PC-9 (cell line): ENCODE measurements at regions not wholly inside any gene's neighbourhood (a gene's known extent, or its start where the extent isn't known, plus 50 kb on each side); places are given as distances from the start of the nearest gene placed in this dataset.

Experiments
- BruUV-seq: library from RNA; stranded (reverse); fragments of 400-500 nt; replicated peaks from 2 replicates; lab custom pipeline; 2021; lab: Mats Ljungman, UMichigan
- CTCF ChIA-PET: fragments of 300-600 bp; sonication (Branson Sonifier 250); formaldehyde crosslinking; loops from one replicate; lab custom pipeline; 2022; ENCODE audit warnings: antibody characterized with exemption; lab: Charles Lee
- POLR2A ChIA-PET: fragments of 300-600 bp; sonication (Branson Sonifier 250); formaldehyde crosslinking; loops from one replicate; lab custom pipeline; 2022; ENCODE audit warnings: antibody characterized with exemption; ENCODE audit not compliant: unreplicated experiment; lab: Charles Lee
- DNase-seq, 2 experiments: peaks; one replicate each; pipeline versions ENCODE4 v3.0.0 to v3.0.0-alpha.2; 2015 to 2022; ENCODE audit warnings: mixed read lengths in 1 of 2
- H2AFZ ChIP-seq: fragments of 200-600 bp; sonication (generic); 2 replicates; pipeline ENCODE4 v1.8.1; 2017; ENCODE audit warnings: antibody characterized with exemption
- H3F3A ChIP-seq: fragments of 200-600 bp; sonication (generic); 2 replicates; pipeline ENCODE4 v1.8.1; 2017; ENCODE audit warnings: antibody characterized with exemption, mild to moderate bottlenecking, low read depth; ENCODE audit not compliant: insufficient read depth
- H3K27ac ChIP-seq: fragments of 200-600 bp; sonication (generic); 2 replicates; pipeline ENCODE4 v1.6.1; 2016; ENCODE audit warnings: mixed run types
- H3K27me3 ChIP-seq: fragments of 200-600 bp; sonication (generic); 2 replicates; pipeline ENCODE4 v1.6.1; 2016; ENCODE audit warnings: low read depth, mixed run types; ENCODE audit not compliant: insufficient read depth
- H3K36me3 ChIP-seq: fragments of 200-600 bp; sonication (generic); 2 replicates; pipeline ENCODE4 v1.6.1; 2016; ENCODE audit warnings: low read depth, mixed run types
- H3K4me1 ChIP-seq: fragments of 200-600 bp; sonication (generic); replicated peaks from 2 replicates; pipeline ENCODE4 v1.6.1; 2016; ENCODE audit warnings: mixed run types; ENCODE audit not compliant: insufficient read depth
- H3K4me2 ChIP-seq: fragments of 200-600 bp; sonication (generic); 2 replicates; pipeline ENCODE4 v1.6.1; 2017; ENCODE audit warnings: mixed run types
- H3K4me3 ChIP-seq: fragments of 200-600 bp; sonication (generic); 2 replicates; pipeline ENCODE4 v1.6.1; 2016; ENCODE audit warnings: mixed run types
- H3K79me2 ChIP-seq: fragments of 200-600 bp; sonication (generic); 2 replicates; pipeline ENCODE4 v1.6.1; 2017; ENCODE audit warnings: low read depth, mixed run types
- H3K9me2 ChIP-seq: fragments of 200-600 bp; sonication (generic); 2 replicates; pipeline ENCODE4 v1.8.1; 2017; ENCODE audit warnings: mild to moderate bottlenecking; ENCODE audit not compliant: insufficient read depth
- H3K9me3 ChIP-seq: fragments of 200-600 bp; sonication (generic); 2 replicates; pipeline ENCODE4 v1.8.1; 2016; ENCODE audit warnings: low read depth; ENCODE audit not compliant: insufficient read depth
- H4K20me1 ChIP-seq: fragments of 200-600 bp; sonication (generic); 2 replicates; pipeline ENCODE4 v1.8.1; 2017; ENCODE audit not compliant: insufficient read depth
- EZH2 ChIP-seq: fragments of 200-600 bp; sonication (generic); IDR thresholded peaks from 2 replicates; pipeline ENCODE4 v1.8.0; 2017; ENCODE audit warnings: antibody characterized with exemption, low read depth
- intact Hi-C: fragments of 100-400 bp; cut with micrococcal nuclease; formaldehyde crosslinking; loops from one replicate; pipeline ENCODE4 v1.10.0; 2022; ENCODE audit not compliant: unreplicated experiment
- TF ChIP-seq, protein P1 (sequence below): fragments of 200-600 bp; sonication (generic); conservative IDR thresholded peaks from 2 replicates; pipeline ENCODE4 v1.6.1; 2017; ENCODE audit warnings: mixed run types, antibody characterized with exemption, mild to moderate bottlenecking, moderate library complexity

DNA sequence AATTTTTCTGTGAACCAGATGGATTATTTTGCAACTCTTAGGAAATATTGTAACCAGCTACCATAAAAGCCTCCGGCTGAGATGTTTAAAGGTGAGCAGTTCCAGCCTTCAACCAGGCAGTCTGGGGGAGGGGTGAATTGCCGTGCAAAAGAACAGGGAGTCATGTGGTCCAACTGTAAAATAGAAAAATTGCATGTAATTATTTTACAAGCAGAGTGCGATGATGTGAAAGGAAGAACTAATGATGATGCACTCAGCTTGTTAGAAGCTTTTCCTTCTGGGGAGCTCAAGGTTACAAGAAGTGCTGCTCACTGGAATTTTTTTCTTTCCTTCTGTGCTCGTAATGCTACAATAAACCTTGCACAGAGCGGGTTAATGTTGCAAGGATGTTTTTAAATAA, 188.7 kb upstream of the ITGA1 start:
- intact Hi-C loops: no loop called here
- Histone ChIP-seq H3K27me3 (no peaks in the 10 kb centered on the region), H4K20me1 (no peaks in the 10 kb centered on the region), H3K79me2 (no peaks in the 10 kb centered on the region), H3K4me1 (no peaks in the 10 kb centered on the region), H3K27ac (no peak overlapping the region), H3K9me2 (no peaks in the 10 kb centered on the region; the same call in 1 of the 2 replicates), H3K4me2 (no peak overlapping the region), H3F3A (no peaks in the 10 kb centered on the region), H2AFZ (no peak overlapping the region), H3K9me3 (no peaks in the 10 kb centered on the region), H3K36me3 (no peaks in the 10 kb centered on the region), H3K4me3 (no peak overlapping the region)
- DNase-seq: no peak
- no peak for TF ChIP-seq EZH2
- TF ChIP-seq, protein P1, sequence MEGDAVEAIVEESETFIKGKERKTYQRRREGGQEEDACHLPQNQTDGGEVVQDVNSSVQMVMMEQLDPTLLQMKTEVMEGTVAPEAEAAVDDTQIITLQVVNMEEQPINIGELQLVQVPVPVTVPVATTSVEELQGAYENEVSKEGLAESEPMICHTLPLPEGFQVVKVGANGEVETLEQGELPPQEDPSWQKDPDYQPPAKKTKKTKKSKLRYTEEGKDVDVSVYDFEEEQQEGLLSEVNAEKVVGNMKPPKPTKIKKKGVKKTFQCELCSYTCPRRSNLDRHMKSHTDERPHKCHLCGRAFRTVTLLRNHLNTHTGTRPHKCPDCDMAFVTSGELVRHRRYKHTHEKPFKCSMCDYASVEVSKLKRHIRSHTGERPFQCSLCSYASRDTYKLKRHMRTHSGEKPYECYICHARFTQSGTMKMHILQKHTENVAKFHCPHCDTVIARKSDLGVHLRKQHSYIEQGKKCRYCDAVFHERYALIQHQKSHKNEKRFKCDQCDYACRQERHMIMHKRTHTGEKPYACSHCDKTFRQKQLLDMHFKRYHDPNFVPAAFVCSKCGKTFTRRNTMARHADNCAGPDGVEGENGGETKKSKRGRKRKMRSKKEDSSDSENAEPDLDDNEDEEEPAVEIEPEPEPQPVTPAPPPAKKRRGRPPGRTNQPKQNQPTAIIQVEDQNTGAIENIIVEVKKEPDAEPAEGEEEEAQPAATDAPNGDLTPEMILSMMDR: no peak
- CTCF ChIA-PET: no interaction called here
- BruUV-seq: no TSS peak
- POLR2A ChIA-PET: no interaction called here

DNA sequence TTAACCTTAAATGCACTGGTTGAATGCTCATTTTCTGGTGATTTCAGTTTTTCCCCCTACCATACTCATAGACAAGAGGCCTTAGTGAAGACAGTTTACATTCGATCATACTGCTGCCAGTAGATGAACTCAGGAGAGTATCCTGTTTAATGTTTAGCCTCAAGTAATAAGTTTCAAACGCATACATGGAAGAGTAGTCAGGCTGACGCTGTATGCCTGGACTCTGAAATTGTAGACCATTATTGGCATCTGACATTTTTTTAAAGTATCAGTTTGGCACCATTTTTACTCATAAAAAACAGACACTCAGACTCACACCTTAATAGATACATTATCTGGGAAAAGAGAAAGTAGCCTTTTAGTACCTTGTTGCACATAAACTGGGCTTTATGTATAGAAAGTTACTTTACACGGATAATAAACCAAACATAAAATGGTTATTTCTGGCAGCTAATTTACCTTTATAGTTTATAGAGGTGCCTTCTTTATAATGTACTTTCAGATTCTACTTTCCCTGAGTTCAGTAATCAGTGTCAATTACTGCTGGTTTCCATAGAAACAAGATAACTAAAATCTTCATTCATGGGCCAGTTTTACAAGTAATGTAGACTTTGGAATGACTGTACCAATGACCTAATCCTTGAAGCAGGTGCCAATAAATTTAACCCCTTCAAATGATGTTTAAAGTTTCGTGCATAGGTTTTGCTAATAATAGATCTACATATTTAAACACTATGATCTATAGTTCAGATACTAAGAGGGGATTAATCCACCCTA, 183.8 kb upstream of the ITGA1 start:
- no TSS peak for BruUV-seq
- no peaks in the 10 kb centered on the region for H3K36me3 ChIP-seq
- H3K9me2 ChIP-seq: no peaks in the 10 kb centered on the region; the same call in 1 of the 2 replicates
- H2AFZ ChIP-seq: no peak overlapping the region
- no peak overlapping the region for H3K4me2 ChIP-seq
- H3K4me1 ChIP-seq: no peaks in the 10 kb centered on the region
- no peaks in the 10 kb centered on the region for H4K20me1 ChIP-seq
- no peaks in the 10 kb centered on the region for H3F3A ChIP-seq
- H3K9me3 ChIP-seq: no peaks in the 10 kb centered on the region
- POLR2A ChIA-PET: no interaction called here
- no peak for DNase-seq
- CTCF ChIA-PET: no interaction called here
- no peak overlapping the region for H3K27ac ChIP-seq
- intact Hi-C loops: no loop called here
- H3K27me3 ChIP-seq: no peaks in the 10 kb centered on the region
- TF ChIP-seq, protein P1: no peak
- no peak for TF ChIP-seq EZH2
- H3K4me3 ChIP-seq: no peak overlapping the region
- H3K79me2 ChIP-seq: no peaks in the 10 kb centered on the region

DNA sequence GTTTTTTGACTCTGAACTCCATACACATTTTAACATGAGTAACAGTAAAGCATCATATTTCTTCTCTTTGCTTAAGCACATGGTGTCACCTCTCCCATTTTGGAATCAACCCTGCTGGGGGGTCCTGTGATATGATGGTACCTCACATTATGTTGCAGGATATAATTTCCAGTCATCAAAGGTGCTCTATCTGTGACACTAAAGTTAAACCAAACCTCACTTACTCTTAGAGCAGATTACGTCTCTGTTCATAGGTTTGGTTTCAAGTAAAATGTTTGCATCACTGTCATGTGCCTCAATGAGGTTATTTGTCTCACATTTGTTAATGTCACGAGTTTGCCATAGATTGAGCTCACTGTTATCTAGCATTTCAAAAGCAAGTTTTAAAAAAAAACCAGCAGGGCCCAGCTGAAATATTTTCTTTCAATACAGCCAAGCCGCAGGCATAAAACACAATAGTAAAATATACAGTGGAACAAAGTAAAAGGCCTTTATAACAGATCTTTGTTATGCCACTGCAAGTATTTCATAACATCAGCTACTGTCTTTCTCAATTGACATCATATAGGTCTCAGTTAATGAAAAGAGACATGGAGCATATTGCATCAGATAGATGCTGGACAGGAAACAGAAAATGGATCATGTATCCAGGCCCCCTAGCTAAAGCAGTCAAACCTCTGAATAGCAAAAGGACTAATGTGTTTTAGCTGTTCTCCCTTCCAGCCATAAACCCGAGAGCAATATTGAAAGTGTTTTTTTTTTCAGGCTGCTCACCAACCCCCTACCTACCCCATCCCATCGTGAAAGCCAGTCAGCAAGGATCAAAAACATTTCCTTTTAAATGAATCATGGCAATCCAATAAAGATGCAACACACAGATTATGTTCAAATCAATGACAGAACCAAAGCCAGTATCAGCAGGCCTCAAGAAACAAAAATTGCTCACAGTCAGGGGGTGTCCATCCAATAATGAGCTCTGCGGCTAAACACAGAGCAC, 182.1 kb upstream of the ITGA1 start:
- Histone ChIP-seq H4K20me1 (no peaks in the 10 kb centered on the region), H3K27ac (no peak overlapping the region), H3K4me3 (no peak overlapping the region), H3K79me2 (no peaks in the 10 kb centered on the region), H3K9me3 (no peaks in the 10 kb centered on the region), H3K4me1 (no peaks in the 10 kb centered on the region), H3F3A (no peaks in the 10 kb centered on the region), H3K36me3 (no peaks in the 10 kb centered on the region), H3K4me2 (no peak overlapping the region), H3K9me2 (no peaks in the 10 kb centered on the region), H2AFZ (0 out of 2 replicates have a peak overlapping the region, but pooled peaks have one; percentile 48), H3K27me3 (no peaks in the 10 kb centered on the region)
- ChIA-PET POLR2A (no interaction called here), CTCF (no interaction called here)
- BruUV-seq: no TSS peak
- intact Hi-C loops: no loop called here
- TF ChIP-seq, protein P1: no peak
- DNase-seq: no peak
